Fibroblast of lung (primary cell): ENCODE measurements at regions not wholly inside any gene's neighbourhood (a gene's known extent, or its start where the extent isn't known, plus 50 kb on each side); places are given as distances from the start of the nearest gene placed in this dataset.

Experiments
- CTCF ChIP-seq, 2 donors: IDR thresholded peaks in 1 of 2; conservative IDR thresholded peaks in 1 of 2; 1 replicate in 1 of 2; 2 replicates in 1 of 2; pipeline ENCODE4 v1.5.1; 2011 to 2012; ENCODE audit warnings: low read length in 2 of 2, control low read depth in 1 of 2, inconsistent platforms in 1 of 2, low read depth in 1 of 2, mild to moderate bottlenecking in 1 of 2
- EZH2 ChIP-seq: IDR thresholded peaks from 2 replicates; pipeline ENCODE4 v1.5.1; 2012; ENCODE audit warnings: low read length, control low read depth, mild to moderate bottlenecking; ENCODE audit errors: missing control alignments

- TF ChIP-seq CTCF (conservative IDR thresholded peaks at IDR 0.05 in 1 of 2, IDR thresholded peaks at IDR 0.05 in 1 of 2; ENCODE audit: low read depth in 1 of 2, low read length in 2 of 2) (peak; percentile 20 to 44), EZH2 (no peak)
Observed at GRCh38 chr4:9703391-9703790, 78.0 kb upstream of the DRD5 start.
